Calu3 (cell line): ENCODE measurements at regions not wholly inside any gene's neighbourhood (a gene's known extent, or its start where the extent isn't known, plus 50 kb on each side); places are given as distances from the start of the nearest gene placed in this dataset.

Experiments
- BruUV-seq: library from RNA; stranded (reverse); fragments of 400-500 nt; replicated peaks from 2 replicates; lab custom pipeline; 2021; lab: Mats Ljungman, UMichigan
- CTCF ChIA-PET: fragments of 300-600 bp; sonication (Branson Sonifier 250); formaldehyde crosslinking; loops from one replicate; lab custom pipeline; 2022; ENCODE audit warnings: antibody characterized with exemption; lab: Charles Lee
- DNase-seq: peaks from one replicate; pipeline ENCODE4 v3.0.0; 2022
- H3K27ac Mint-ChIP-seq: one replicate; pipeline ENCODE4 v1.8.0; 2022; ENCODE audit warnings: mixed read lengths; ENCODE audit not compliant: unreplicated experiment
- H3K27me3 Mint-ChIP-seq: one replicate; pipeline ENCODE4 v1.8.0; 2022; ENCODE audit warnings: mixed read lengths; ENCODE audit not compliant: unreplicated experiment
- H3K36me3 Mint-ChIP-seq: one replicate; pipeline ENCODE4 v1.8.0; 2022; ENCODE audit warnings: mild to moderate bottlenecking, moderate library complexity, mixed read lengths; ENCODE audit not compliant: insufficient read depth, unreplicated experiment
- H3K4me1 Mint-ChIP-seq: one replicate; pipeline ENCODE4 v1.8.0; 2022; ENCODE audit warnings: mild to moderate bottlenecking, low read depth, mixed read lengths; ENCODE audit not compliant: unreplicated experiment
- H3K4me3 Mint-ChIP-seq: one replicate; pipeline ENCODE4 v1.8.0; 2022; ENCODE audit warnings: mild to moderate bottlenecking, low read depth, moderate library complexity, mixed read lengths; ENCODE audit not compliant: unreplicated experiment
- H3K9me3 Mint-ChIP-seq: one replicate; pipeline ENCODE4 v1.8.0; 2022; ENCODE audit warnings: low read depth, mixed read lengths; ENCODE audit not compliant: unreplicated experiment
- intact Hi-C: fragments of 100-400 bp; cut with micrococcal nuclease; formaldehyde crosslinking; loops from one replicate; pipeline ENCODE4 v1.10.0; 2022; ENCODE audit not compliant: unreplicated experiment
- TF ChIP-seq, protein P1 (sequence below): fragments of 200-600 bp; IDR thresholded peaks from one replicate; pipeline ENCODE4 v1.8.0; 2022; ENCODE audit warnings: antibody characterized with exemption; ENCODE audit not compliant: unreplicated experiment

DNA sequence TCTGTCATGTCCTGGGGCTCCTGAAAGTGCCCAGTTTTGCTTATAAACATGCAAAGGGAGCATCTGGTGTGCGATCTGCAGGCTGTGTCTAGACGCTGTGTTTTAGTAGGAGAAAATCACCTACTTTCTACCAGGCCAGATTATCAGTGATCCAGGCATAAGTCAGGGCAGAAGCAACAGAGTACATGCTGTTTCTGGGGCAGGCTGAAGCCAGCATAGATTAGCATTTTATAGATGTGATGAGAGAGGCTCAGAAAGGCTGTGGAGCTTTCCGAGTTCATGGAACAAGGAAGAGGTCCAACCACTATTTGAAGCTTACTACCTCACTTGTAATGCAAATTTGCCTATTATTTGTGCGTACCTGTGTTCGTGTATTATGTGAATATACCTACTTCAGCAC, 1208.4 kb upstream of the TENM4 start:
- no peaks in the 10 kb centered on the region for H3K36me3 Mint-ChIP-seq
- CTCF ChIA-PET, result no interaction called here
- TF ChIP-seq, protein P1, sequence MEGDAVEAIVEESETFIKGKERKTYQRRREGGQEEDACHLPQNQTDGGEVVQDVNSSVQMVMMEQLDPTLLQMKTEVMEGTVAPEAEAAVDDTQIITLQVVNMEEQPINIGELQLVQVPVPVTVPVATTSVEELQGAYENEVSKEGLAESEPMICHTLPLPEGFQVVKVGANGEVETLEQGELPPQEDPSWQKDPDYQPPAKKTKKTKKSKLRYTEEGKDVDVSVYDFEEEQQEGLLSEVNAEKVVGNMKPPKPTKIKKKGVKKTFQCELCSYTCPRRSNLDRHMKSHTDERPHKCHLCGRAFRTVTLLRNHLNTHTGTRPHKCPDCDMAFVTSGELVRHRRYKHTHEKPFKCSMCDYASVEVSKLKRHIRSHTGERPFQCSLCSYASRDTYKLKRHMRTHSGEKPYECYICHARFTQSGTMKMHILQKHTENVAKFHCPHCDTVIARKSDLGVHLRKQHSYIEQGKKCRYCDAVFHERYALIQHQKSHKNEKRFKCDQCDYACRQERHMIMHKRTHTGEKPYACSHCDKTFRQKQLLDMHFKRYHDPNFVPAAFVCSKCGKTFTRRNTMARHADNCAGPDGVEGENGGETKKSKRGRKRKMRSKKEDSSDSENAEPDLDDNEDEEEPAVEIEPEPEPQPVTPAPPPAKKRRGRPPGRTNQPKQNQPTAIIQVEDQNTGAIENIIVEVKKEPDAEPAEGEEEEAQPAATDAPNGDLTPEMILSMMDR, result no peak
- intact Hi-C loops, result no loop called here
- H3K4me3 Mint-ChIP-seq, result no peak overlapping the region
- no peak for DNase-seq
- no peaks in the 10 kb centered on the region for H3K27me3 Mint-ChIP-seq
- H3K4me1 Mint-ChIP-seq, result no peaks in the 10 kb centered on the region
- peaks cover 4% of the 10 kb centered on the region for H3K9me3 Mint-ChIP-seq
- H3K27ac Mint-ChIP-seq, result no peak overlapping the region
- no TSS peak for BruUV-seq

DNA sequence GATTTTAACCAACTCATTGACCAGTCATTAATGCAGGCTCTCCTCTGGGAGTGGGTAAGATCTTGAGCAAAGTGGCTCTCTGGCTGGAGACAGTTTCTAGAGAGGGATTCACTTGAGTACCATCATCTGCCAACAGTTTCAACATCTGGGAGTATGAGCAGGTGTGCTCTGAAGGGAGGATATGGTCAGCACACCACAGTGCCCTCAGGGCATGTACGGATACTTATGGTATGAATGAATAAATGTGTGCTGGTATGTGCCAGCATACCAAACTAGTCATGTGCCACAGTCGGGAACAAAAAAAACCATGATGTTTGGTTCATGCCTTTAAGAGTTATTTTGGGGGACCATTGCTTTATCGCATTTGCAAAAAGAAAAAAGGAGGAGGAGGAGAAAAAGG, 1197.5 kb upstream of the TENM4 start:
- intact Hi-C loops, result no loop called here
- CTCF ChIA-PET, result no interaction called here
- no peaks in the 10 kb centered on the region for H3K36me3 Mint-ChIP-seq
- H3K4me3 Mint-ChIP-seq, result no peak overlapping the region
- H3K9me3 Mint-ChIP-seq, result peaks cover 3% of the 10 kb centered on the region
- no peak overlapping the region for H3K27ac Mint-ChIP-seq
- no peak for DNase-seq
- TF ChIP-seq, protein P1, result no peak
- BruUV-seq, result no TSS peak
- H3K4me1 Mint-ChIP-seq, result no peaks in the 10 kb centered on the region
- no peaks in the 10 kb centered on the region for H3K27me3 Mint-ChIP-seq

DNA sequence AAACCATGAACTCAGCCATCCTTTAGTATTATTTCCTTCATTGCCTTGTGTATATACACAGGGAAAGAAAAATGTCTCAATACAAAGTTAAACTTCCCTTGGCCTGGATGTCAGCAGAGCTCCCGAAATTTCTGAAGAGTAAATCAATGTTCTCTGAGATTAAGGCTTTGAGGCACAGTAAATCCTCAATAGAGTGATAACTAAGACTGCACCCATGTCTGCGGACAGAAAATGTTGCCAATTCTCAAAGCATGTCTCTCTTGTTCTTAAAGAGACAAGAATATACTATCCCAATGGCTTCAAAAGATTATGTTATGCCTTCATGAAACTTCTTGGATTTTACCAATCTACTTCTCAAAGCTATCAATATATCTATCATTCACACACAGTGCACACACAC, 1196.7 kb upstream of the TENM4 start:
- no peaks in the 10 kb centered on the region for H3K27me3 Mint-ChIP-seq
- no peaks in the 10 kb centered on the region for H3K4me1 Mint-ChIP-seq
- TF ChIP-seq, protein P1, result no peak
- no peak overlapping the region for H3K27ac Mint-ChIP-seq
- intact Hi-C loops, result no loop called here
- BruUV-seq, result no TSS peak
- peaks cover 3% of the 10 kb centered on the region for H3K9me3 Mint-ChIP-seq
- H3K4me3 Mint-ChIP-seq, result no peak overlapping the region
- DNase-seq, result no peak
- H3K36me3 Mint-ChIP-seq, result no peaks in the 10 kb centered on the region
- CTCF ChIA-PET, result no interaction called here

DNA sequence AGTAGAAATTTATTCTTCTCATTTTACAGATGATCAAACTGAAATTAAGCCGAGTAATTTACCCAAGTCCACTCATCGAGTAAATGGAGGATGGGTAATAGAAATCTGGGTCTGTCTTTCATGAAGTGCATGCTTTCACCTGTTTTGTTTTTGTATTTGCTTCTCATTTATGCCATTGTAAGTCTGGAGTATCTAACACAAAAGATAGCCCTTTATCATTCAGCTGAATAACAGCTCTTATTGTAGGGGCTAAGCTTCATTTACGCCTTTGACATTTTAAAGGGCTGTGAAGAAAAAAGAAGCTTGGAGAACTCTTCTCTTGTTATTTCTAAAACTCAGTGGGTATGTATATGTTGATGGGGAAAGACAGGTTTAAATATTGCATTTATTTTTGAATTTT, 1196.2 kb upstream of the TENM4 start:
- H3K4me3 Mint-ChIP-seq, result no peak overlapping the region
- no peaks in the 10 kb centered on the region for H3K27me3 Mint-ChIP-seq
- no peak for DNase-seq
- CTCF ChIA-PET, result no interaction called here
- intact Hi-C loops, result no loop called here
- H3K4me1 Mint-ChIP-seq, result no peaks in the 10 kb centered on the region
- no TSS peak for BruUV-seq
- H3K36me3 Mint-ChIP-seq, result no peaks in the 10 kb centered on the region
- TF ChIP-seq, protein P1, result no peak
- H3K9me3 Mint-ChIP-seq, result peaks cover 3% of the 10 kb centered on the region
- H3K27ac Mint-ChIP-seq, result no peak overlapping the region
